ENCODE measurements at regions not wholly inside any gene's neighbourhood (a gene's known extent, or its start where the extent isn't known, plus 50 kb on each side); places are given as distances from the start of the nearest gene placed in this dataset.

- no peak overlapping the region for H2BK120ac ChIP-seq (ENCODE audit: low read depth, low read length)
- H3K4me3 ChIP-seq (ENCODE audit: insufficient read depth in 1 of 2, low read depth in 1 of 2, low read length in 2 of 2), result no peak overlapping the region
- no peak for DNase-seq
- no peaks in the 10 kb centered on the region for H3K79me1 ChIP-seq (replicated peaks; ENCODE audit: low read length, poor library complexity, severe bottlenecking)
- no peak overlapping the region for H2AFZ ChIP-seq (ENCODE audit: low read depth, low read length)
- no peak overlapping the region for H3K4me2 ChIP-seq (ENCODE audit: low read length, poor library complexity, severe bottlenecking)
- no peak overlapping the region for H4K91ac ChIP-seq (ENCODE audit: low read length)
- H3K4ac ChIP-seq (ENCODE audit: low read depth in 1 of 2, low read length in 2 of 2), result no peak overlapping the region
- no peak overlapping the region for H2BK5ac ChIP-seq (ENCODE audit: low read depth, low read length, poor library complexity, severe bottlenecking)
- WGBS, result 91% methylated on average over 11 of the region's 11 CpGs
- H4K8ac ChIP-seq (ENCODE audit: low read length), result no peak overlapping the region
- H3K27me3 ChIP-seq (ENCODE audit: control insufficient read depth in 1 of 2, insufficient read depth in 1 of 2, low read length in 2 of 2), result peaks cover 33 to 59% of the 10 kb centered on the region in 2 experiments
- no peak overlapping the region for H3K23ac ChIP-seq (ENCODE audit: low read length in 2 of 2)
- no peak overlapping the region for H3K14ac ChIP-seq (ENCODE audit: low read length in 2 of 2)
- peaks cover 2% of the 10 kb centered on the region for H3K9me3 ChIP-seq (ENCODE audit: control insufficient read depth, low read length)
- no peak overlapping the region for H3K9ac ChIP-seq (ENCODE audit: low read length)
- no peak overlapping the region for H3K18ac ChIP-seq (ENCODE audit: low read depth in 1 of 2, low read length in 2 of 2)
- H3K36me3 ChIP-seq (ENCODE audit: control insufficient read depth in 1 of 2, insufficient read depth in 2 of 2, low read depth in 1 of 2, low read length in 2 of 2), result no peaks in the 10 kb centered on the region
- H2BK12ac ChIP-seq (ENCODE audit: low read length in 2 of 2), result no peak overlapping the region
- H2BK15ac ChIP-seq (ENCODE audit: low read depth, poor library complexity, severe bottlenecking), result no peak overlapping the region
- H2AK5ac ChIP-seq (ENCODE audit: low read length, severe bottlenecking), result no peak overlapping the region
- no peak overlapping the region for H3K27ac ChIP-seq (ENCODE audit: low read length, poor library complexity, severe bottlenecking)
- H3K4me1 ChIP-seq (ENCODE audit: control insufficient read depth, insufficient read depth, low read depth, low read length), result peaks cover 4% of the 10 kb centered on the region
Measured at GRCh38 chr15:69941706-69942495, 155.8 kb downstream of the TLE3 start.

- Histone ChIP-seq H2BK5ac (ENCODE audit: low read depth, low read length, poor library complexity, severe bottlenecking) (no peak overlapping the region), H3K79me1 (replicated peaks; ENCODE audit: low read length, poor library complexity, severe bottlenecking) (no peaks in the 10 kb centered on the region), H3K9me3 (ENCODE audit: control insufficient read depth, low read length) (no peaks in the 10 kb centered on the region), H3K27ac (ENCODE audit: low read length, poor library complexity, severe bottlenecking) (no peak overlapping the region), H4K91ac (ENCODE audit: low read length) (no peak overlapping the region), H2BK15ac (ENCODE audit: low read depth, poor library complexity, severe bottlenecking) (no peak overlapping the region), H3K14ac (ENCODE audit: low read length in 2 of 2) (no peak overlapping the region), H3K4me2 (ENCODE audit: low read length, poor library complexity, severe bottlenecking) (no peak overlapping the region), H3K36me3 (ENCODE audit: control insufficient read depth in 1 of 2, insufficient read depth in 2 of 2, low read depth in 1 of 2, low read length in 2 of 2) (no peaks in the 10 kb centered on the region), H2AFZ (ENCODE audit: low read depth, low read length) (no peak overlapping the region), H3K23ac (ENCODE audit: low read length in 2 of 2) (no peak overlapping the region), H2AK5ac (ENCODE audit: low read length, severe bottlenecking) (no peak overlapping the region), H3K4me1 (ENCODE audit: control insufficient read depth, insufficient read depth, low read depth, low read length) (peaks cover 4% of the 10 kb centered on the region), H3K27me3 (ENCODE audit: control insufficient read depth in 1 of 2, insufficient read depth in 1 of 2, low read length in 2 of 2) (peaks cover 33 to 63% of the 10 kb centered on the region in 2 experiments), H3K4ac (ENCODE audit: low read depth in 1 of 2, low read length in 2 of 2) (no peak overlapping the region), H2BK120ac (ENCODE audit: low read depth, low read length) (no peak overlapping the region), H3K18ac (ENCODE audit: low read depth in 1 of 2, low read length in 2 of 2) (no peak overlapping the region), H2BK12ac (ENCODE audit: low read length in 2 of 2) (no peak overlapping the region), H4K8ac (ENCODE audit: low read length) (no peak overlapping the region), H3K9ac (ENCODE audit: low read length) (no peak overlapping the region), H3K4me3 (ENCODE audit: insufficient read depth in 1 of 2, low read depth in 1 of 2, low read length in 2 of 2) (no peak overlapping the region)
- no peak for DNase-seq
- 91% methylated on average over 1 of the region's 1 CpG for WGBS
Measured at GRCh38 chr15:69943637-69944036, 154.1 kb downstream of the TLE3 start.

GRCh38 chr15:69945729-69946128 is 152.0 kb downstream of the TLE3 start:
- Histone ChIP-seq H2BK5ac (ENCODE audit: low read depth, low read length, poor library complexity, severe bottlenecking) (no peak overlapping the region), H3K4ac (ENCODE audit: low read depth in 1 of 2, low read length in 2 of 2) (no peak overlapping the region), H3K36me3 (ENCODE audit: control insufficient read depth in 1 of 2, insufficient read depth in 2 of 2, low read depth in 1 of 2, low read length in 2 of 2) (no peaks in the 10 kb centered on the region), H3K4me1 (ENCODE audit: control insufficient read depth, insufficient read depth, low read depth, low read length) (no peaks in the 10 kb centered on the region), H4K8ac (ENCODE audit: low read length) (no peak overlapping the region), H2BK120ac (ENCODE audit: low read depth, low read length) (no peak overlapping the region), H4K91ac (ENCODE audit: low read length) (no peak overlapping the region), H3K4me3 (ENCODE audit: insufficient read depth in 1 of 2, low read depth in 1 of 2, low read length in 2 of 2) (no peak overlapping the region), H2AK5ac (ENCODE audit: low read length, severe bottlenecking) (no peak overlapping the region), H3K9ac (ENCODE audit: low read length) (no peak overlapping the region), H2BK15ac (ENCODE audit: low read depth, poor library complexity, severe bottlenecking) (no peak overlapping the region), H3K9me3 (ENCODE audit: control insufficient read depth, low read length) (no peaks in the 10 kb centered on the region), H3K18ac (ENCODE audit: low read depth in 1 of 2, low read length in 2 of 2) (no peak overlapping the region), H3K23ac (ENCODE audit: low read length in 2 of 2) (no peak overlapping the region), H3K79me1 (replicated peaks; ENCODE audit: low read length, poor library complexity, severe bottlenecking) (no peaks in the 10 kb centered on the region), H3K27me3 (ENCODE audit: control insufficient read depth in 1 of 2, insufficient read depth in 1 of 2, low read length in 2 of 2) (peaks cover 24 to 50% of the 10 kb centered on the region in 2 experiments), H2AFZ (ENCODE audit: low read depth, low read length) (no peak overlapping the region), H3K4me2 (ENCODE audit: low read length, poor library complexity, severe bottlenecking) (no peak overlapping the region), H3K27ac (ENCODE audit: low read length, poor library complexity, severe bottlenecking) (no peak overlapping the region), H2BK12ac (ENCODE audit: low read length in 2 of 2) (no peak overlapping the region), H3K14ac (ENCODE audit: low read length in 2 of 2) (no peak overlapping the region)
- DNase-seq, result no peak
- WGBS, result 100% methylated on average over 2 of the region's 2 CpGs

- Histone ChIP-seq H2BK12ac (ENCODE audit: low read length in 2 of 2) (no peak overlapping the region), H3K4me1 (ENCODE audit: control insufficient read depth, insufficient read depth, low read depth, low read length) (no peaks in the 10 kb centered on the region), H2BK5ac (ENCODE audit: low read depth, low read length, poor library complexity, severe bottlenecking) (no peak overlapping the region), H2AFZ (ENCODE audit: low read depth, low read length) (no peak overlapping the region), H4K8ac (ENCODE audit: low read length) (no peak overlapping the region), H4K91ac (ENCODE audit: low read length) (no peak overlapping the region), H3K36me3 (ENCODE audit: control insufficient read depth in 1 of 2, insufficient read depth in 2 of 2, low read depth in 1 of 2, low read length in 2 of 2) (no peaks in the 10 kb centered on the region), H3K27ac (ENCODE audit: low read length, poor library complexity, severe bottlenecking) (no peak overlapping the region), H3K18ac (ENCODE audit: low read depth in 1 of 2, low read length in 2 of 2) (no peak overlapping the region), H3K9me3 (ENCODE audit: control insufficient read depth, low read length) (no peaks in the 10 kb centered on the region), H3K4ac (ENCODE audit: low read depth in 1 of 2, low read length in 2 of 2) (no peak overlapping the region), H3K79me1 (replicated peaks; ENCODE audit: low read length, poor library complexity, severe bottlenecking) (no peaks in the 10 kb centered on the region), H3K4me2 (ENCODE audit: low read length, poor library complexity, severe bottlenecking) (no peak overlapping the region), H2BK15ac (ENCODE audit: low read depth, poor library complexity, severe bottlenecking) (no peak overlapping the region), H3K14ac (ENCODE audit: low read length in 2 of 2) (no peak overlapping the region), H3K9ac (ENCODE audit: low read length) (no peak overlapping the region), H3K27me3 (ENCODE audit: control insufficient read depth in 1 of 2, insufficient read depth in 1 of 2, low read length in 2 of 2) (peaks cover 24 to 46% of the 10 kb centered on the region in 2 experiments), H3K4me3 (ENCODE audit: insufficient read depth in 1 of 2, low read depth in 1 of 2, low read length in 2 of 2) (no peak overlapping the region), H2AK5ac (ENCODE audit: low read length, severe bottlenecking) (no peak overlapping the region), H2BK120ac (ENCODE audit: low read depth, low read length) (no peak overlapping the region), H3K23ac (ENCODE audit: low read length in 2 of 2) (no peak overlapping the region)
- WGBS, result 87% methylated on average over 3 of the region's 4 CpGs
- DNase-seq, result no peak
Measured at GRCh38 chr15:69946870-69947269, 150.8 kb downstream of the TLE3 start.
